Superior temporal gyrus (tissue), 1 donor: ENCODE measurements at regions not wholly inside any gene's neighbourhood (a gene's known extent, or its start where the extent isn't known, plus 50 kb on each side); places are given as distances from the start of the nearest gene placed in this dataset.
"Not testable (repeated sequence)": the region's sequence is repeated elsewhere in the genome, so short reads cannot be mapped to it uniquely, and the experiment has no call there.

Source experiments
- DNase-seq: peaks from one replicate; pipeline ENCODE4 v3.0.0-alpha.2; 2016; ENCODE audit errors: extremely low spot score

- DNase-seq = not testable (repeated sequence)
Observed at GRCh38 chr1:146282807-146283526, 54.1 kb upstream of the NOTCH2NLA start.

- DNase-seq = not testable (repeated sequence)
Observed at GRCh38 chr1:146281522-146281921, 52.7 kb upstream of the NOTCH2NLA start.

GRCh38 chr1:146278758-146279157, 49.9 kb upstream of the NOTCH2NLA start:
- not testable (repeated sequence) for DNase-seq
